ENCODE measurements at regions not wholly inside any gene's neighbourhood (a gene's known extent, or its start where the extent isn't known, plus 50 kb on each side); places are given as distances from the start of the nearest gene placed in this dataset.

GRCh38 chr10:123355748-123356481 is 201.7 kb downstream of the BUB3 start:
- TF ChIP-seq PATZ1 (CRISPR knock-in tag; IDR thresholded peaks at IDR 0.05; ENCODE audit: borderline replicate concordance) (no peak), TOX (CRISPR knock-in tag; IDR thresholded peaks at IDR 0.05; ENCODE audit: borderline replicate concordance) (no peak), ZNF565 (CRISPR knock-in tag; conservative IDR thresholded peaks at IDR 0.05; ENCODE audit: low read depth) (no peak), CREB5 (CRISPR knock-in tag; IDR thresholded peaks at IDR 0.05; ENCODE audit: low read depth) (no peak), RARB (CRISPR knock-in tag; IDR thresholded peaks at IDR 0.05) (no peak), TCF4 (CRISPR knock-in tag; IDR thresholded peaks at IDR 0.05; ENCODE audit: borderline replicate concordance) (no peak), ZNF8 (CRISPR knock-in tag; IDR thresholded peaks at IDR 0.05) (no peak), ZFP3 (CRISPR knock-in tag; IDR thresholded peaks at IDR 0.05) (no peak), OSR1 (CRISPR knock-in tag; IDR thresholded peaks at IDR 0.05) (no peak), CSDC2 (CRISPR knock-in tag; IDR thresholded peaks at IDR 0.05) (no peak)

All from SK-N-SH treated with all-trans-retinoic acid at 6 μM for 48 hours (cell line).